H9 (cell line): ENCODE measurements at regions not wholly inside any gene's neighbourhood (a gene's known extent, or its start where the extent isn't known, plus 50 kb on each side); places are given as distances from the start of the nearest gene placed in this dataset.

Source experiments
- DNase-seq: peaks from one replicate; pipeline ENCODE4 v3.0.0-alpha.2; 2017
- H2AFZ ChIP-seq: one replicate; pipeline ENCODE4 v1.6.1; 2013; ENCODE audit warnings: mild to moderate bottlenecking, low read length, control low read depth, moderate library complexity
- H2AK5ac ChIP-seq: 2 replicates; pipeline ENCODE4 v1.6.1; 2013; ENCODE audit warnings: low read length, control low read depth, mixed read lengths; ENCODE audit not compliant: insufficient read length
- H2BK120ac ChIP-seq: one replicate; pipeline ENCODE4 v1.6.1; 2013; ENCODE audit warnings: low read depth, mild to moderate bottlenecking, low read length, control low read depth, inconsistent platforms; ENCODE audit not compliant: poor library complexity, severe bottlenecking
- H2BK12ac ChIP-seq: 2 replicates; pipeline ENCODE4 v1.6.1; 2013; ENCODE audit warnings: low read length, control low read depth, mixed read lengths, low read depth; ENCODE audit not compliant: insufficient read length
- H2BK15ac ChIP-seq: 2 replicates; pipeline ENCODE4 v1.6.1; 2013; ENCODE audit warnings: low read depth, low read length, control low read depth
- H2BK20ac ChIP-seq: one replicate; pipeline ENCODE4 v1.6.1; 2013; ENCODE audit warnings: low read depth, mild to moderate bottlenecking, low read length, control low read depth, inconsistent platforms; ENCODE audit not compliant: poor library complexity, severe bottlenecking
- H2BK5ac ChIP-seq: 2 replicates; pipeline ENCODE4 v1.6.1; 2013; ENCODE audit warnings: low read length, control low read depth, mixed read lengths; ENCODE audit not compliant: insufficient read length
- H3K14ac ChIP-seq: 2 replicates; pipeline ENCODE4 v1.6.1; 2013; ENCODE audit warnings: low read length, control low read depth; ENCODE audit not compliant: insufficient read depth
- H3K18ac ChIP-seq: 2 replicates; pipeline ENCODE4 v1.6.1; 2013; ENCODE audit warnings: low read depth, mild to moderate bottlenecking, mixed read lengths, low read length, control low read depth; ENCODE audit not compliant: insufficient read length
- H3K23ac ChIP-seq: 2 replicates; pipeline ENCODE4 v1.6.1; 2013; ENCODE audit warnings: low read length, control low read depth, mixed read lengths, low read depth; ENCODE audit not compliant: insufficient read length
- H3K23me2 ChIP-seq: 2 replicates; pipeline ENCODE4 v1.6.1; 2013; ENCODE audit warnings: low read depth, mild to moderate bottlenecking, mixed read lengths, low read length, control low read depth; ENCODE audit not compliant: insufficient read length, poor library complexity, severe bottlenecking
- H3K27ac ChIP-seq: 2 replicates; pipeline ENCODE4 v1.5.1; 2013; ENCODE audit warnings: low read length, control low read depth, mixed read lengths, low read depth; ENCODE audit not compliant: insufficient read length
- H3K27me3 ChIP-seq: 2 replicates; pipeline ENCODE4 v1.6.1; 2013; ENCODE audit warnings: low read length, control low read depth, inconsistent platforms; ENCODE audit not compliant: insufficient read depth
- H3K4ac ChIP-seq: 2 replicates; pipeline ENCODE4 v1.6.1; 2013; ENCODE audit warnings: low read depth, mild to moderate bottlenecking, control low read depth, inconsistent platforms, low read length, moderate library complexity
- H3K4me1 ChIP-seq: 2 replicates; pipeline ENCODE4 v1.6.1; 2013; ENCODE audit warnings: low read length, control low read depth, inconsistent platforms; ENCODE audit not compliant: insufficient read depth
- H3K4me2 ChIP-seq: 2 replicates; pipeline ENCODE4 v1.6.1; 2013; ENCODE audit warnings: low read length, control low read depth, mixed read lengths; ENCODE audit not compliant: insufficient read length, insufficient read depth
- H3K56ac ChIP-seq: 2 replicates; pipeline ENCODE4 v1.6.1; 2013; ENCODE audit warnings: low read depth, mild to moderate bottlenecking, mixed read lengths, low read length, control low read depth; ENCODE audit not compliant: insufficient read length
- H3K79me1 ChIP-seq: 2 replicates; pipeline ENCODE4 v1.6.1; 2013; ENCODE audit warnings: low read depth, mild to moderate bottlenecking, moderate library complexity, low read length, control low read depth, inconsistent platforms; ENCODE audit not compliant: insufficient read depth, poor library complexity, severe bottlenecking
- H3K79me2 ChIP-seq: 2 replicates; pipeline ENCODE4 v1.6.1; 2013; ENCODE audit warnings: low read length, control low read depth, inconsistent platforms; ENCODE audit not compliant: insufficient read depth
- H3K9ac ChIP-seq: 2 replicates; pipeline ENCODE4 v1.6.1; 2013; ENCODE audit warnings: low read length, control low read depth, mixed read lengths; ENCODE audit not compliant: insufficient read length; ENCODE audit errors: extremely low read depth
- H3K9me3 ChIP-seq: one replicate; pipeline ENCODE4 v1.6.1; 2013; ENCODE audit warnings: low read depth, low read length, inconsistent platforms; ENCODE audit not compliant: control insufficient read depth
- H3T11ph ChIP-seq: one replicate; pipeline ENCODE4 v1.6.1; 2013; ENCODE audit warnings: mild to moderate bottlenecking, low read length, control low read depth, inconsistent platforms
- H4K20me1 ChIP-seq: one replicate; pipeline ENCODE4 v1.6.1; 2013; ENCODE audit not compliant: control insufficient read depth, insufficient read length, insufficient read depth
- H4K5ac ChIP-seq: 2 replicates; pipeline ENCODE4 v1.6.1; 2013; ENCODE audit warnings: low read depth, mild to moderate bottlenecking, mixed read lengths, low read length, control low read depth; ENCODE audit not compliant: insufficient read length
- H4K8ac ChIP-seq: replicated peaks from 2 replicates; pipeline ENCODE4 v1.6.1; 2013; ENCODE audit warnings: low read length, control low read depth, mixed read lengths, low read depth; ENCODE audit not compliant: insufficient read length
- H4K91ac ChIP-seq: 2 replicates; pipeline ENCODE4 v1.6.1; 2013; ENCODE audit warnings: low read depth, mild to moderate bottlenecking, moderate library complexity, mixed read lengths, low read length, control low read depth; ENCODE audit not compliant: insufficient read length
- H3K27ac Mint-ChIP-seq, 3 experiments: 2 replicates in 2 of 3; 3 replicates in 1 of 3; pipeline ENCODE4 v1.8.0; 2020 to 2021; ENCODE audit warnings: mixed read lengths in 3 of 3, mild to moderate bottlenecking in 1 of 3, moderate library complexity in 1 of 3
- H3K27me3 Mint-ChIP-seq: 2 replicates; pipeline ENCODE4 v1.8.0; 2021; ENCODE audit warnings: low read depth, mild to moderate bottlenecking, moderate library complexity, mixed read lengths
- H3K36me3 Mint-ChIP-seq, 3 experiments: 2 replicates in 2 of 3; 3 replicates in 1 of 3; pipeline ENCODE4 v1.8.0; 2020 to 2021; ENCODE audit warnings: low read depth in 3 of 3, mixed read lengths in 3 of 3; ENCODE audit not compliant: insufficient read depth in 1 of 3
- H3K4me1 Mint-ChIP-seq, 2 experiments: 2 replicates each; pipeline ENCODE4 v1.8.0; 2020; ENCODE audit warnings: mixed read lengths in 2 of 2
- H3K4me3 Mint-ChIP-seq, 2 experiments: 2 replicates in 1 of 2; 3 replicates in 1 of 2; pipeline ENCODE4 v1.8.0; 2020 to 2021; ENCODE audit warnings: mild to moderate bottlenecking in 2 of 2, mixed read lengths in 2 of 2, moderate library complexity in 1 of 2
- H3K9me3 Mint-ChIP-seq, 2 experiments: 2 replicates in 1 of 2; 3 replicates in 1 of 2; pipeline ENCODE4 v1.8.0; 2020; ENCODE audit warnings: mild to moderate bottlenecking in 2 of 2, mixed read lengths in 2 of 2, moderate library complexity in 1 of 2
- CTCF ChIP-seq: fragments of 200-600 bp; sonication (generic); conservative IDR thresholded peaks from 3 replicates; pipeline ENCODE4 v1.8.0; 2021; ENCODE audit warnings: antibody characterized with exemption, mild to moderate bottlenecking
- WGBS: extraction: QIAGEN DNeasy Blood & Tissue Kit; methylation state at CpG from one replicate; pipeline ENCODE4 v1.1.7; 2013; ENCODE audit warnings: missing lambda C conversion rate, low lambda C conversion rate, mixed read lengths; ENCODE audit not compliant: insufficient read length; ENCODE audit errors: extremely low coverage; 5-methylcytosine and 5-hydroxymethylcytosine counted together

GRCh38 chr21:27408826-27409225 is 441.9 kb upstream of the ADAMTS5 start:
- Histone ChIP-seq H3K56ac (no peak overlapping the region), H4K91ac (no peak overlapping the region), H3K79me2 (no peaks in the 10 kb centered on the region), H3K27me3 (no peaks in the 10 kb centered on the region), H4K5ac (no peak overlapping the region), H2AK5ac (no peak overlapping the region), H3K79me1 (no peaks in the 10 kb centered on the region), H3T11ph (no peak overlapping the region), H2BK15ac (no peak overlapping the region), H3K9ac (no peak overlapping the region), H2BK12ac (no peak overlapping the region), H4K8ac (no peak overlapping the region), H2BK20ac (no peak overlapping the region), H3K23ac (no peak overlapping the region), H3K27ac (no peak overlapping the region), H3K4me1 (peaks cover 4% of the 10 kb centered on the region; the same call in 1 of the 2 replicates), H3K4me2 (no peak overlapping the region), H2BK5ac (no peak overlapping the region), H3K4ac (no peak overlapping the region), H3K9me3 (no peaks in the 10 kb centered on the region), H2BK120ac (no peak overlapping the region), H3K23me2 (no peaks in the 10 kb centered on the region), H3K14ac (no peak overlapping the region), H3K18ac (no peak overlapping the region), H2AFZ (no peak overlapping the region), H4K20me1 (no peaks in the 10 kb centered on the region)
- H3K4me1 Mint-ChIP-seq: peaks cover 9 to 13% of the 10 kb centered on the region in 2 experiments
- no peak for TF ChIP-seq CTCF
- H3K27ac Mint-ChIP-seq: no peak overlapping the region; a peak in 1 of 7 replicates
- no peak overlapping the region for H3K4me3 Mint-ChIP-seq
- no peak for DNase-seq
- H3K9me3 Mint-ChIP-seq: no peaks in the 10 kb centered on the region
- no CpG with 5 or more reads among the region's 2 CpGs for WGBS
- no peaks in the 10 kb centered on the region for H3K27me3 Mint-ChIP-seq
- no peaks in the 10 kb centered on the region for H3K36me3 Mint-ChIP-seq
